C1 segment of cervical spinal cord (tissue), 14 donors: ENCODE measurements at regions not wholly inside any gene's neighbourhood (a gene's known extent, or its start where the extent isn't known, plus 50 kb on each side); places are given as distances from the start of the nearest gene placed in this dataset.

Experiments
- DNase-seq, 14 donors: peaks; one replicate each; lab custom pipeline; 2025; lab: John Stamatoyannopoulos, UW

GRCh38 chr5:148913493-148913892 is 87.1 kb downstream of the ADRB2 start:
- DNase-seq: no peak

GRCh38 chr5:148913985-148914431 is 87.6 kb downstream of the ADRB2 start:
- no peak for DNase-seq

- no peak for DNase-seq
Measured at GRCh38 chr5:148915224-148915817, 88.9 kb downstream of the ADRB2 start.

GRCh38 chr5:148920646-148921288 is 94.4 kb downstream of the ADRB2 start:
- no peak for DNase-seq

GRCh38 chr5:148921350-148921749 is 94.9 kb downstream of the ADRB2 start:
- no peak for DNase-seq

GRCh38 chr5:148922606-148923005 is 96.2 kb downstream of the ADRB2 start:
- DNase-seq: no peak

- no peak for DNase-seq
Measured at GRCh38 chr5:148923023-148923422, 96.6 kb downstream of the ADRB2 start.

GRCh38 chr5:148924817-148925216 is 98.4 kb downstream of the ADRB2 start:
- DNase-seq: no peak

- no peak for DNase-seq
Measured at GRCh38 chr5:148926207-148926606, 99.8 kb downstream of the ADRB2 start.

- no peak for DNase-seq
Measured at GRCh38 chr5:148927307-148927946, 101.0 kb downstream of the ADRB2 start.

- no peak for DNase-seq
Measured at GRCh38 chr5:148928141-148928540, 101.7 kb downstream of the ADRB2 start.

GRCh38 chr5:148931453-148932057 is 105.1 kb downstream of the ADRB2 start:
- DNase-seq: no peak

GRCh38 chr5:148932355-148932935 is 106.0 kb downstream of the ADRB2 start:
- DNase-seq: no peak

GRCh38 chr5:148933903-148934432 is 107.6 kb downstream of the ADRB2 start:
- DNase-seq: no peak

- DNase-seq: no peak
Measured at GRCh38 chr5:148934895-148935400, 108.5 kb downstream of the ADRB2 start.

- no peak for DNase-seq
Measured at GRCh38 chr5:148937239-148937638, 110.8 kb downstream of the ADRB2 start.

GRCh38 chr5:148937830-148938521 is 111.6 kb downstream of the ADRB2 start:
- DNase-seq: no peak

GRCh38 chr5:148938522-148938882 is 112.1 kb downstream of the ADRB2 start:
- no peak for DNase-seq

- DNase-seq: no peak
Measured at GRCh38 chr5:148939676-148940075, 113.3 kb downstream of the ADRB2 start.

- no peak for DNase-seq
Measured at GRCh38 chr5:148941810-148942209, 115.4 kb downstream of the ADRB2 start.

GRCh38 chr5:148949841-148950470 is 112.9 kb downstream of the SH3TC2 start:
- DNase-seq: peak in 8 of 14 donors; percentile 12 to 93 (median 42)
